Osteocyte (in vitro differentiated cells): ENCODE measurements at regions not wholly inside any gene's neighbourhood (a gene's known extent, or its start where the extent isn't known, plus 50 kb on each side); places are given as distances from the start of the nearest gene placed in this dataset.

ENCODE experiments used
- DNase-seq: peaks from one replicate; pipeline ENCODE4 v3.0.0; 2021; ENCODE audit warnings: mixed read lengths; ENCODE audit not compliant: unreplicated experiment; ENCODE audit errors: extremely low spot score
- H3K27ac Mint-ChIP-seq: one replicate; pipeline ENCODE4 v1.8.0; 2021; ENCODE audit warnings: mild to moderate bottlenecking, mixed read lengths; ENCODE audit not compliant: unreplicated experiment
- H3K27me3 Mint-ChIP-seq: one replicate; pipeline ENCODE4 v1.8.0; 2021; ENCODE audit warnings: mixed read lengths; ENCODE audit not compliant: unreplicated experiment
- H3K36me3 Mint-ChIP-seq: one replicate; pipeline ENCODE4 v1.8.0; 2021; ENCODE audit warnings: mixed read lengths; ENCODE audit not compliant: unreplicated experiment
- H3K4me1 Mint-ChIP-seq: one replicate; pipeline ENCODE4 v1.8.0; 2021; ENCODE audit warnings: mixed read lengths; ENCODE audit not compliant: unreplicated experiment
- H3K4me3 Mint-ChIP-seq: one replicate; pipeline ENCODE4 v1.8.0; 2021; ENCODE audit warnings: mild to moderate bottlenecking, moderate library complexity, mixed read lengths; ENCODE audit not compliant: unreplicated experiment
- H3K9me3 Mint-ChIP-seq: one replicate; pipeline ENCODE4 v1.8.0; 2021; ENCODE audit warnings: mixed read lengths; ENCODE audit not compliant: unreplicated experiment
- CTCF ChIP-seq: fragments of 200-600 bp; sonication (generic); IDR thresholded peaks from 2 replicates; pipeline ENCODE4 v1.5.0; 2021; ENCODE audit warnings: antibody characterized with exemption, mild to moderate bottlenecking, moderate library complexity

- H3K9me3 Mint-ChIP-seq, result no peaks in the 10 kb centered on the region
Measured at GRCh38 chr5:58215364-58215763, 244.5 kb downstream of the PLK2 start.

DNA sequence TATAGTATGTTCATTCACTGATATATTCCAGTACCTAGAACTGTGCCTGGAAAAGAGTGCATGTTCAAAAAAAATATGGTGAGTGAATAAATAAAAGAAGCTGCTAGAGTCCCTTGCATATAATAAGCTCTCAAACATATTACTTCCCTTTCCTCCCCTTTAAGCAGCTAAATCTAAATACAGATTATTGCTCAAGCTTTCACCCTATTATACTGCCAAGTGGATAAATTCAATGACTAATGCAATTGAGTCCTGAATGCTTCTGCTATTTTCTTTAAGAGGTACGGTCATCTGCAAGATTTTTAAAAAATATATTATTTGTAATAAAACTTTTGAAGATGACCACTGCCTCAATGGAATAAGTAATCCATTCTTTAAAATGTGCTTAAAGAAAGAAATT lies 248.4 kb downstream of the PLK2 start:
- H3K9me3 Mint-ChIP-seq, result no peaks in the 10 kb centered on the region
- H3K27ac Mint-ChIP-seq, result no peak overlapping the region
- H3K36me3 Mint-ChIP-seq, result no peaks in the 10 kb centered on the region
- no peak overlapping the region for H3K4me3 Mint-ChIP-seq
- peaks cover 2% of the 10 kb centered on the region for H3K4me1 Mint-ChIP-seq
- no peak for DNase-seq
- H3K27me3 Mint-ChIP-seq, result peaks cover 23% of the 10 kb centered on the region
- TF ChIP-seq CTCF, result no peak

More at GRCh38 chr5:58215364-58215763, 244.5 kb downstream of the PLK2 start:
- H3K27ac Mint-ChIP-seq, result no peak overlapping the region
- no peaks in the 10 kb centered on the region for H3K36me3 Mint-ChIP-seq
- H3K27me3 Mint-ChIP-seq, result peaks cover 13% of the 10 kb centered on the region
- no peak for DNase-seq
- H3K4me3 Mint-ChIP-seq, result no peak overlapping the region
- TF ChIP-seq CTCF, result no peak
- H3K4me1 Mint-ChIP-seq, result no peaks in the 10 kb centered on the region

DNA sequence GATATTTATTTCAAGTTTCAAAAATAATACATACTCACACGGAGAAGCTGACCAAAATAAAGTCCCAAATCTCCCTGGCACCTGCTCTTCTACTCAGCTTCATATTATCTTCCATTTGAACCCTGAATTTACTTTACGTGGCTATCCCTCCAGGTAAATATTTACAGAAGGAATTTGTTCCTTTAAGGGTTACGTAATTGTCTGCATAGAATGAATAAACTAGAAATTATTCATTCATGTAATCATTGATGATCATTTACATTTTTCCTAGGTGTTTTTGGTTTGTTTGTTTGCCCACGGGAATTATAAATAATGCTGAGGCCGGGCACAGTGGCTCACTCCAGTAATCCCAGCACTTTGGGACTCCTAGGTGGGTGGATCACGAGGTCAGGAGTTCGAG lies 251.2 kb downstream of the PLK2 start:
- Mint-ChIP-seq H3K27me3 (peaks cover 23% of the 10 kb centered on the region), H3K4me1 (peaks cover 2% of the 10 kb centered on the region), H3K4me3 (no peak overlapping the region), H3K9me3 (no peaks in the 10 kb centered on the region), H3K27ac (no peak overlapping the region), H3K36me3 (no peaks in the 10 kb centered on the region)
- no peak for TF ChIP-seq CTCF
- DNase-seq, result no peak

- DNase-seq, result no peak
- H3K9me3 Mint-ChIP-seq, result peaks cover 4% of the 10 kb centered on the region
- H3K27me3 Mint-ChIP-seq, result peaks cover 20% of the 10 kb centered on the region
- H3K36me3 Mint-ChIP-seq, result no peaks in the 10 kb centered on the region
- H3K4me1 Mint-ChIP-seq, result peaks cover 2% of the 10 kb centered on the region
- H3K4me3 Mint-ChIP-seq, result no peak overlapping the region
- no peak for TF ChIP-seq CTCF
- H3K27ac Mint-ChIP-seq, result no peak overlapping the region
Measured at GRCh38 chr5:58207076-58207475, 252.8 kb downstream of the PLK2 start.

DNA sequence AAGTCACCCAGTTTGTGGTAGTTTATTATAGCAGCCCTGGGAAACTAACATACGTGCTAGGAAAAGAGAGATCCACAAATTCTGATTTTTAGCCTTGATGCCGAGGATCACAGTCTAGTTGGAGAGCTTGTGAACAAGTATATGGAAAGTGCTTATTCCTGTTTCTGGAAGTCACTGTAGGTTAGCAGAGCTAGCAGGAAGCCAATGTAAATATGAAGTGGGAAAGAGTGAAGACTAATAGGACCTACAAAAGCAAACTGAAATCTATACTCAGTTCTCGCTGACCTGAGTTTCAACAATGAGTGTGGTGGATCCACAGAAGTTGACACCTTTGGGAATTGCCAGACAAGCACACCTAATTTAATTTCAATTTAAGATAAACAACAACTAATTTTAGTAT lies 254.9 kb downstream of the PLK2 start:
- Mint-ChIP-seq H3K4me1 (peaks cover 2% of the 10 kb centered on the region), H3K36me3 (no peaks in the 10 kb centered on the region), H3K27ac (no peak overlapping the region), H3K9me3 (peaks cover 4% of the 10 kb centered on the region), H3K27me3 (peaks cover 8% of the 10 kb centered on the region), H3K4me3 (no peak overlapping the region)
- no peak for TF ChIP-seq CTCF
- no peak for DNase-seq
